Mesenchymal stem cell (in vitro differentiated cells and primary cell): ENCODE measurements at regions not wholly inside any gene's neighbourhood (a gene's known extent, or its start where the extent isn't known, plus 50 kb on each side); places are given as distances from the start of the nearest gene placed in this dataset.
"Not testable (repeated sequence)": the region's sequence is repeated elsewhere in the genome, so short reads cannot be mapped to it uniquely, and the experiment has no call there.

Experiments used
- DNase-seq: peaks from one replicate; pipeline ENCODE4 v3.0.0-alpha.2; 2013
- H2AFZ ChIP-seq: one replicate; pipeline ENCODE4 v1.6.1; 2013; ENCODE audit warnings: low read depth, mild to moderate bottlenecking, control low read depth, inconsistent platforms, low read length, moderate library complexity
- H2AK5ac ChIP-seq: 2 replicates; pipeline ENCODE4 v1.6.1; 2013; ENCODE audit warnings: low read length, moderate library complexity, mild to moderate bottlenecking, inconsistent platforms; ENCODE audit not compliant: severe bottlenecking
- H2BK120ac ChIP-seq: one replicate; pipeline ENCODE4 v1.6.1; 2013; ENCODE audit warnings: low read depth, mild to moderate bottlenecking, inconsistent platforms, low read length, moderate library complexity
- H2BK12ac ChIP-seq, 2 experiments: one replicate each; pipeline ENCODE4 v1.6.1; 2013; ENCODE audit warnings: inconsistent platforms in 2 of 2, low read length in 2 of 2, mild to moderate bottlenecking in 2 of 2, moderate library complexity in 2 of 2, control low read depth in 1 of 2
- H2BK15ac ChIP-seq: one replicate; pipeline ENCODE4 v1.6.1; 2013; ENCODE audit warnings: mild to moderate bottlenecking, low read depth, inconsistent platforms; ENCODE audit not compliant: poor library complexity, severe bottlenecking
- H2BK5ac ChIP-seq: 2 replicates; pipeline ENCODE4 v1.6.1; 2013; ENCODE audit warnings: low read depth, mild to moderate bottlenecking, low read length, control low read depth, inconsistent platforms; ENCODE audit not compliant: poor library complexity, severe bottlenecking
- H3K14ac ChIP-seq, 2 experiments: one replicate each; pipeline ENCODE4 v1.6.1; 2013; ENCODE audit warnings: inconsistent platforms in 2 of 2, low read length in 2 of 2, control low read depth in 1 of 2, mild to moderate bottlenecking in 1 of 2, moderate library complexity in 1 of 2
- H3K18ac ChIP-seq, 2 experiments: one replicate each; pipeline ENCODE4 v1.6.1; 2013; ENCODE audit warnings: inconsistent platforms in 2 of 2, low read length in 2 of 2, control low read depth in 1 of 2, low read depth in 1 of 2, mild to moderate bottlenecking in 1 of 2
- H3K23ac ChIP-seq, 2 experiments: one replicate each; pipeline ENCODE4 v1.6.1; 2013; ENCODE audit warnings: inconsistent platforms in 2 of 2, low read length in 2 of 2, mild to moderate bottlenecking in 2 of 2, moderate library complexity in 2 of 2, control low read depth in 1 of 2
- H3K27ac ChIP-seq: 2 replicates; pipeline ENCODE4 v1.5.1; 2013; ENCODE audit warnings: mild to moderate bottlenecking, moderate library complexity, low read length, control low read depth, inconsistent platforms; ENCODE audit not compliant: poor library complexity, severe bottlenecking
- H3K27me3 ChIP-seq, 2 experiments: 2 replicates each; pipeline versions ENCODE4 v1.6.1 to v1.7.0; 2013; ENCODE audit warnings: low read length in 2 of 2, mild to moderate bottlenecking in 2 of 2, moderate library complexity in 2 of 2, control low read depth in 1 of 2, inconsistent platforms in 1 of 2; ENCODE audit not compliant: control insufficient read depth in 1 of 2, insufficient read depth in 1 of 2
- H3K36me3 ChIP-seq, 2 experiments: 2 replicates each; pipeline versions ENCODE4 v1.6.1 to v1.7.0; 2013; ENCODE audit warnings: low read length in 2 of 2, control low read depth in 1 of 2, inconsistent platforms in 1 of 2, low read depth in 1 of 2, mild to moderate bottlenecking in 1 of 2; ENCODE audit not compliant: insufficient read depth in 2 of 2, control insufficient read depth in 1 of 2
- H3K4ac ChIP-seq, 2 experiments: one replicate each; pipeline ENCODE4 v1.6.1; 2013; ENCODE audit warnings: inconsistent platforms in 2 of 2, low read length in 2 of 2, mild to moderate bottlenecking in 2 of 2, moderate library complexity in 2 of 2, control low read depth in 1 of 2, low read depth in 1 of 2
- H3K4me1 ChIP-seq: 2 replicates; pipeline ENCODE4 v1.6.1; 2013; ENCODE audit warnings: low read depth, low read length, control low read depth; ENCODE audit not compliant: control insufficient read depth, insufficient read depth
- H3K4me2 ChIP-seq: 2 replicates; pipeline ENCODE4 v1.6.1; 2013; ENCODE audit warnings: low read length, mild to moderate bottlenecking, inconsistent platforms; ENCODE audit not compliant: poor library complexity, severe bottlenecking
- H3K4me3 ChIP-seq, 2 experiments: 2 replicates each; pipeline versions ENCODE4 v1.5.1 to v1.7.0; 2013; ENCODE audit warnings: low read length in 2 of 2, mild to moderate bottlenecking in 2 of 2, control low read depth in 1 of 2, low read depth in 1 of 2; ENCODE audit not compliant: insufficient read depth in 1 of 2
- H3K79me1 ChIP-seq: replicated peaks from 2 replicates; pipeline ENCODE4 v1.6.1; 2013; ENCODE audit warnings: mild to moderate bottlenecking, control low read depth, low read length, inconsistent platforms; ENCODE audit not compliant: poor library complexity, severe bottlenecking
- H3K9ac ChIP-seq: 2 replicates; pipeline ENCODE4 v1.7.0; 2013; ENCODE audit warnings: mild to moderate bottlenecking, low read length, moderate library complexity
- H3K9me3 ChIP-seq: 2 replicates; pipeline ENCODE4 v1.7.0; 2013; ENCODE audit warnings: mild to moderate bottlenecking, low read length; ENCODE audit not compliant: control insufficient read depth
- H4K8ac ChIP-seq: one replicate; pipeline ENCODE4 v1.6.1; 2013; ENCODE audit warnings: inconsistent platforms, mild to moderate bottlenecking, low read length, moderate library complexity
- H4K91ac ChIP-seq: one replicate; pipeline ENCODE4 v1.6.1; 2013; ENCODE audit warnings: mild to moderate bottlenecking, low read length, inconsistent platforms
- WGBS: methylation state at CpG from one replicate; pipeline ENCODE4 v1.1.7; 2013; ENCODE audit warnings: mixed read lengths; 5-methylcytosine and 5-hydroxymethylcytosine counted together

GRCh38 chr21:9836547-9836946, 684.8 kb upstream of the TPTE start:
- H3K27me3 ChIP-seq, H3K23ac ChIP-seq, H3K36me3 ChIP-seq: not testable (repeated sequence)

GRCh38 chr21:9837001-9837400, 684.4 kb upstream of the TPTE start:
- H3K4ac ChIP-seq, H2AFZ ChIP-seq, H3K23ac ChIP-seq, H3K27ac ChIP-seq, H3K18ac ChIP-seq, H4K8ac ChIP-seq, H2AK5ac ChIP-seq, H2BK12ac ChIP-seq, H3K4me3 ChIP-seq, H2BK15ac ChIP-seq, H2BK5ac ChIP-seq, H3K14ac ChIP-seq, H3K4me1 ChIP-seq, H3K36me3 ChIP-seq, H4K91ac ChIP-seq, H2BK120ac ChIP-seq, DNase-seq, H3K79me1 ChIP-seq, H3K9me3 ChIP-seq, H3K9ac ChIP-seq, H3K4me2 ChIP-seq, H3K27me3 ChIP-seq: not testable (repeated sequence)
- WGBS = no CpG with 5 or more reads among the region's 18 CpGs

More at GRCh38 chr21:9836547-9836946, 684.8 kb upstream of the TPTE start:
- H2AK5ac ChIP-seq, H3K4me1 ChIP-seq, H3K4ac ChIP-seq, H3K27ac ChIP-seq, H3K79me1 ChIP-seq, H3K14ac ChIP-seq, H3K9me3 ChIP-seq, DNase-seq, H2BK5ac ChIP-seq, H4K91ac ChIP-seq, H3K9ac ChIP-seq, H2BK15ac ChIP-seq, H2AFZ ChIP-seq, H4K8ac ChIP-seq, H2BK12ac ChIP-seq, H3K4me2 ChIP-seq, H2BK120ac ChIP-seq, H3K18ac ChIP-seq, H3K4me3 ChIP-seq: not testable (repeated sequence)
- WGBS = no CpG with 5 or more reads among the region's 33 CpGs

- DNase-seq, H3K9me3 ChIP-seq, H3K4me2 ChIP-seq, H2BK120ac ChIP-seq, H2AFZ ChIP-seq, H2BK15ac ChIP-seq, H3K18ac ChIP-seq, H3K36me3 ChIP-seq, H2BK5ac ChIP-seq, H3K4me3 ChIP-seq, H3K9ac ChIP-seq, H3K4ac ChIP-seq, H3K4me1 ChIP-seq, H3K23ac ChIP-seq, H2AK5ac ChIP-seq, H3K27me3 ChIP-seq, H3K14ac ChIP-seq, H4K91ac ChIP-seq, H2BK12ac ChIP-seq, H3K27ac ChIP-seq, H3K79me1 ChIP-seq, H4K8ac ChIP-seq: not testable (repeated sequence)
- WGBS = 79% methylated on average over 21 of the region's 21 CpGs
Observed at GRCh38 chr21:9837526-9837925, 683.9 kb upstream of the TPTE start.

- DNase-seq = no peak
- Histone ChIP-seq H3K9ac (no peak overlapping the region), H4K91ac (no peak overlapping the region), H2BK15ac (no peak overlapping the region), H3K9me3 (peaks cover 3% of the 10 kb centered on the region), H3K23ac (no peak overlapping the region), H3K14ac (no peak overlapping the region), H3K4me1 (no peaks in the 10 kb centered on the region), H2BK120ac (no peak overlapping the region), H3K4me2 (no peak overlapping the region), H2BK12ac (no peak overlapping the region), H3K18ac (no peak overlapping the region), H3K36me3 (peaks cover 0 to 3% of the 10 kb centered on the region in 2 experiments), H3K4me3 (no peak overlapping the region), H3K27ac (no peak overlapping the region), H2AFZ (no peak overlapping the region), H4K8ac (no peak overlapping the region), H3K4ac (no peak overlapping the region), H2BK5ac (no peak overlapping the region), H3K79me1 (no peaks in the 10 kb centered on the region), H2AK5ac (no peak overlapping the region), H3K27me3 (no peaks in the 10 kb centered on the region)
- WGBS = 90% methylated on average over 44 of the region's 44 CpGs
Observed at GRCh38 chr21:9837946-9838737, 683.2 kb upstream of the TPTE start.
